ENCODE measurements at regions not wholly inside any gene's neighbourhood (a gene's known extent, or its start where the extent isn't known, plus 50 kb on each side); places are given as distances from the start of the nearest gene placed in this dataset.
"Not testable (repeated sequence)": the region's sequence is repeated elsewhere in the genome, so short reads cannot be mapped to it uniquely, and the experiment has no call there.

GRCh38 chr12:58009405-58010195, 68.2 kb downstream of the ATP23 start:
- DNase-seq (ENCODE audit: low spot score) = no peak

GRCh38 chr12:58011676-58012075, 70.3 kb downstream of the ATP23 start:
- DNase-seq (ENCODE audit: low spot score) = no peak

GRCh38 chr12:58022379-58023020, 81.1 kb downstream of the ATP23 start:
- DNase-seq (ENCODE audit: low spot score) = not testable (repeated sequence)

- no peak for DNase-seq (ENCODE audit: low spot score)
These were observed 84.1 kb downstream of the ATP23 start for GRCh38 chr12:58025431-58025830.

- no peak for DNase-seq (ENCODE audit: low spot score)
These were observed 85.1 kb downstream of the ATP23 start for GRCh38 chr12:58026426-58026825.

GRCh38 chr12:58026897-58027891, 85.8 kb downstream of the ATP23 start:
- DNase-seq (ENCODE audit: low spot score) = no peak

- DNase-seq (ENCODE audit: low spot score) = no peak
These were observed 86.9 kb downstream of the ATP23 start for GRCh38 chr12:58028294-58028693.

GRCh38 chr12:58029260-58029659, 87.9 kb downstream of the ATP23 start:
- DNase-seq (ENCODE audit: low spot score) = no peak

- DNase-seq (ENCODE audit: low spot score) = no peak
These were observed 89.4 kb downstream of the ATP23 start for GRCh38 chr12:58030566-58031279.

GRCh38 chr12:58032156-58032555, 90.8 kb downstream of the ATP23 start:
- no peak for DNase-seq (ENCODE audit: low spot score)

- DNase-seq (ENCODE audit: low spot score) = no peak
These were observed 92.5 kb downstream of the ATP23 start for GRCh38 chr12:58033831-58034230.

GRCh38 chr12:58034311-58034710, 92.9 kb downstream of the ATP23 start:
- no peak for DNase-seq (ENCODE audit: low spot score)

GRCh38 chr12:58034712-58035111, 93.3 kb downstream of the ATP23 start:
- no peak for DNase-seq (ENCODE audit: low spot score)

GRCh38 chr12:58041441-58041840, 100.1 kb downstream of the ATP23 start:
- no peak for DNase-seq (ENCODE audit: low spot score)

GRCh38 chr12:58044966-58045365, 103.6 kb downstream of the ATP23 start:
- DNase-seq (ENCODE audit: low spot score) = no peak

- DNase-seq (ENCODE audit: low spot score) = no peak
These were observed 104.9 kb downstream of the ATP23 start for GRCh38 chr12:58046271-58046670.

GRCh38 chr12:58051378-58051777, 110.0 kb downstream of the ATP23 start:
- DNase-seq (ENCODE audit: low spot score) = no peak

- DNase-seq (ENCODE audit: low spot score) = no peak
These were observed 123.3 kb downstream of the ATP23 start for GRCh38 chr12:58064666-58065065.

- no peak for DNase-seq (ENCODE audit: low spot score)
These were observed 124.9 kb downstream of the ATP23 start for GRCh38 chr12:58066296-58066695.

- DNase-seq (ENCODE audit: low spot score) = no peak
These were observed 126.4 kb downstream of the ATP23 start for GRCh38 chr12:58067610-58068387.

GRCh38 chr12:58068706-58069105, 127.3 kb downstream of the ATP23 start:
- DNase-seq (ENCODE audit: low spot score) = no peak

Data from HuH-7 (cell line).